ENCODE measurements at regions not wholly inside any gene's neighbourhood (a gene's known extent, or its start where the extent isn't known, plus 50 kb on each side); places are given as distances from the start of the nearest gene placed in this dataset.

DNA sequence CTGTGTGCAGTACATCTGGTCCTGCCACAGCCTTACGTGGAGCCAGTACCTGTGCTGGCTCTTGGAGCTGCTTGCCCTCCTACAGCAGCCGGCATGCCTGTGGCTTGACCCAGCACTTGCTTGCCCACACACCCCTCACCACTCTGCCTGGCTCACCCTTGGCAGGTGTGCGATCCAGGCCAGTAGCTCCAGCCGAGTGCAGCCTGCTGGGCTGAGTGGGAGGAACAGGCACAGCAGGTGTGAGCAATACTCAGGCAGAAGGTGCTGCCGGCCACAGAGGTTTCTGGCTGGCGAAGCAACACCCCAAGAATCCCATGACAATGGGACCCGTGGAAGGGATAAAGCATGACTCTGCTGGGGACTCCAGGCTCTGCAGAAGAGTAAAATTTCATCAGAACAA is 173.5 kb upstream of the ADCY1 start:
- TF ChIP-seq CTCF (conservative IDR thresholded peaks at IDR 0.05; ENCODE audit: low read depth, low read length): no peak
- H3K4me3 ChIP-seq (ENCODE audit: low read depth, low read length): no peak overlapping the region
- DNase-seq (ENCODE audit: low read depth): no peak

DNA sequence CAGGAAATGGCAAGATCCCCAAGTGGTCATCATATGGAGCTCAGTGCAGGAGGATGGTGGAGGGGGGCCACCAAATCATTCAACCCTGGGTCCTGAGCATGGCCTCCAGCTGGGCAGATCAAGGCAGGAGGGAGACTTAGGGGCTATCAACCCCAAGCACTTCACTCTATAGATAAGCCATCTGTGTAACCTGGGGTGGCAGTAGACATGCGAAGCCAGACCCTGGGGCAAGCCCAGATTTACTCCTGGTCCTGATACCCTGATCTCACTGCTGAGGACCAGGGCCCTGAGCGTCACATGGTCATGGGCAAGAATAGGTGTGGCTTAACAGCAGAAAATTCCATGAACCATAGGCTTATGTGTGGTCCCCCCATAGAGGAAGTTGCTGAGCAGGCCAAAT is 173.0 kb upstream of the ADCY1 start:
- no peak for TF ChIP-seq CTCF (conservative IDR thresholded peaks at IDR 0.05; ENCODE audit: low read depth, low read length)
- no peak for DNase-seq (ENCODE audit: low read depth)
- H3K4me3 ChIP-seq (ENCODE audit: low read depth, low read length): no peak overlapping the region

GRCh38 chr7:45401851-45402250 is 172.3 kb upstream of the ADCY1 start:
- no peak for TF ChIP-seq CTCF (conservative IDR thresholded peaks at IDR 0.05; ENCODE audit: low read depth, low read length)
- DNase-seq (ENCODE audit: low read depth): no peak
- H3K4me3 ChIP-seq (ENCODE audit: low read depth, low read length): no peak overlapping the region

DNA sequence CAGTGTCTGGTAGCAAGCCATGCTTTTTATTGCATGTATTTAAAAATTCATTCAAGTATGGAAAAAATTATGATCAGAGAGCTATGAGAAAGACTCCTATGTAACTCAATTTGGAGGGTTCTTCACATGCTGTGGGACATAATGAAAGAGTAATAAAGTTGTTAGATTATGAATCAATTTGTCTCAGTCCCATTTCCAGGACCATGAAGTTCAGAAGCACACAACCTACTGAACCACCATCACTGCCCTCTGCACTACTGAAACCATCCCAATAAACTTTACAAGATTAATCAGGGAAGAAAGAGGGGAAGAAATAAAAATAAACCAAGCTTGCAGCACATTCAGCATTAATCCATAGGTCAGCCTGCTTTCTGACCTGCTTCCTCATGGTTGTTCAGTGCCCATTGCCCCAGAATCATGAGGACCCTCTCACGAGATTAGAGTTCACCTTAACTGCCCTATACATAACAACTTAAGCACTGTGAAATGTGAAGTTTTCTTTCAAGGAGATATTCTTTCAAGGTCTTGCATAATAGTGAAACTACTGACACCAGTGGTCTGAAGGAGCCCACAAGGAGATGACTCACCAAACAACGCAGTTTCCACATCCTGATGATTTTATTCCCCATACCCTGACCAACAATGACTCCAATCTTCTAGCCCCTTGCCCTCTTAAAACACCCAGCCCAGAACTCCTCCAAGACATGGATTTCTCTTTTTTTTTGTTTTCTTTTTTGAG is 171.5 kb upstream of the ADCY1 start:
- DNase-seq (ENCODE audit: low read depth): peak; percentile 80
- TF ChIP-seq CTCF (conservative IDR thresholded peaks at IDR 0.05; ENCODE audit: low read depth, low read length): no peak
- H3K4me3 ChIP-seq (ENCODE audit: low read depth, low read length): no peak overlapping the region

DNA sequence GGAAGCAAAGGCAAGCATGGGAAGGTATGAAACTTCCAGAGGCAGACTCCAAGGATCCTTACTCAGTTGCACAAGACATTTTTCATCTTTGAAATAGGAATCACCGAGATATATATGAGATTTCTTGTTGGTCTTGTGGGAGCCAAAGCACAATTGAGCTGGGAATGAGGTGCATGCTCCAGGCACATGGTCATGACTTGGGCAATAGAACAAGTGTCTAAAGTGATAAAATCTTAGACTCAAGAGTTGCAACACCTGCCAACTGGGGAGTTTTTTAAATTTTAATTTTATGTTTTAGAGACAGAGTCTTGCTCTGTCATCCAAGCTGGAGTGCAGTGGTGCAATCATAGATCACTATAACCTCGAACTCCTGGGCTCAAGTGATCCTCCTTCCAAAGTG is 169.5 kb upstream of the ADCY1 start:
- DNase-seq (ENCODE audit: low read depth): no peak
- TF ChIP-seq CTCF (conservative IDR thresholded peaks at IDR 0.05; ENCODE audit: low read depth, low read length): no peak
- H3K4me3 ChIP-seq (ENCODE audit: low read depth, low read length): no peak overlapping the region

GRCh38 chr7:45407730-45408408 is 166.3 kb upstream of the ADCY1 start:
- DNase-seq (ENCODE audit: low read depth): no peak
- no peak for TF ChIP-seq CTCF (conservative IDR thresholded peaks at IDR 0.05; ENCODE audit: low read depth, low read length)

GRCh38 chr7:45408409-45408737 is 165.8 kb upstream of the ADCY1 start:
- H3K4me3 ChIP-seq (ENCODE audit: low read depth, low read length): no peak overlapping the region
- no peak for TF ChIP-seq CTCF (conservative IDR thresholded peaks at IDR 0.05; ENCODE audit: low read depth, low read length)
- no peak for DNase-seq (ENCODE audit: low read depth)

More at GRCh38 chr7:45407730-45408408, 166.3 kb upstream of the ADCY1 start:
- H3K4me3 ChIP-seq (ENCODE audit: low read depth, low read length): no peak overlapping the region
